ENCODE measurements at regions not wholly inside any gene's neighbourhood (a gene's known extent, or its start where the extent isn't known, plus 50 kb on each side); places are given as distances from the start of the nearest gene placed in this dataset.

DNA sequence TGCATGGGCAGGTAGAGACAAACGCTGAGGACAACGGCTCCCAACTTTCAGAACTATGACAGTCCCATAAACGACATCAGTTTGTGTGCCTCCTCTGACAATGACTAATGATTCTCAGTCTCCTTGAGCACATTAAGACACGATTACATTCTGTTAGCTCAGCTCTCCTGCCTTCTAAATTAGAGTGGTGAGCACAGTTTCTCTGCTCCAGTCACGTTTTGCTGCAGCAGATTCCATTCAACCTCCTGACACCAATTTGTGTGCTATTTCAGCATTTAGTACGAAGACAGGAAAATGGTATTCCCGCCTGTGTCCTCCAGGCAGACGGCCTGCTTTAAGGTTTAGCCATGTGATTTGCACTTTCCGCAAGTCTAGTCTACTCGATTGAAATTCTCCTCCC lies 458.4 kb upstream of the CFAP20DC start:
- Histone ChIP-seq H3K9me3 (ENCODE audit: control insufficient read depth, low read length) (no peaks in the 10 kb centered on the region), H3K27me3 (ENCODE audit: control insufficient read depth, insufficient read depth, low read length, poor library complexity, severe bottlenecking) (no peaks in the 10 kb centered on the region), H3K36me3 (ENCODE audit: control insufficient read depth, insufficient read depth, low read length) (no peaks in the 10 kb centered on the region), H3K9ac (ENCODE audit: extremely low read depth, low read length, poor library complexity, severe bottlenecking) (no peak overlapping the region), H3K4me1 (ENCODE audit: control insufficient read depth, insufficient read depth, low read length) (peaks cover 5% of the 10 kb centered on the region), H3K27ac (ENCODE audit: low read depth, low read length) (no peak overlapping the region), H3K4me3 (ENCODE audit: low read length) (no peak overlapping the region)
- Mint-ChIP-seq H3K36me3 (ENCODE audit: low read depth) (no peaks in the 10 kb centered on the region), H3K27ac (no peak overlapping the region), H3K27me3 (ENCODE audit: insufficient read depth) (no peaks in the 10 kb centered on the region), H3K4me3 (no peak overlapping the region), H3K9me3 (peaks cover 6% of the 10 kb centered on the region), H3K4me1 (peaks cover 24% of the 10 kb centered on the region)
- DNase-seq, result no peak
- TF ChIP-seq, protein P1, sequence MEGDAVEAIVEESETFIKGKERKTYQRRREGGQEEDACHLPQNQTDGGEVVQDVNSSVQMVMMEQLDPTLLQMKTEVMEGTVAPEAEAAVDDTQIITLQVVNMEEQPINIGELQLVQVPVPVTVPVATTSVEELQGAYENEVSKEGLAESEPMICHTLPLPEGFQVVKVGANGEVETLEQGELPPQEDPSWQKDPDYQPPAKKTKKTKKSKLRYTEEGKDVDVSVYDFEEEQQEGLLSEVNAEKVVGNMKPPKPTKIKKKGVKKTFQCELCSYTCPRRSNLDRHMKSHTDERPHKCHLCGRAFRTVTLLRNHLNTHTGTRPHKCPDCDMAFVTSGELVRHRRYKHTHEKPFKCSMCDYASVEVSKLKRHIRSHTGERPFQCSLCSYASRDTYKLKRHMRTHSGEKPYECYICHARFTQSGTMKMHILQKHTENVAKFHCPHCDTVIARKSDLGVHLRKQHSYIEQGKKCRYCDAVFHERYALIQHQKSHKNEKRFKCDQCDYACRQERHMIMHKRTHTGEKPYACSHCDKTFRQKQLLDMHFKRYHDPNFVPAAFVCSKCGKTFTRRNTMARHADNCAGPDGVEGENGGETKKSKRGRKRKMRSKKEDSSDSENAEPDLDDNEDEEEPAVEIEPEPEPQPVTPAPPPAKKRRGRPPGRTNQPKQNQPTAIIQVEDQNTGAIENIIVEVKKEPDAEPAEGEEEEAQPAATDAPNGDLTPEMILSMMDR (conservative IDR thresholded peaks at IDR 0.05), result no peak
- WGBS, 2 experiments (ENCODE audit: insufficient coverage in 1 of 2, insufficient read length in 1 of 2), result 91 to 96% methylated on average over 10 of the region's 10 CpGs

DNA sequence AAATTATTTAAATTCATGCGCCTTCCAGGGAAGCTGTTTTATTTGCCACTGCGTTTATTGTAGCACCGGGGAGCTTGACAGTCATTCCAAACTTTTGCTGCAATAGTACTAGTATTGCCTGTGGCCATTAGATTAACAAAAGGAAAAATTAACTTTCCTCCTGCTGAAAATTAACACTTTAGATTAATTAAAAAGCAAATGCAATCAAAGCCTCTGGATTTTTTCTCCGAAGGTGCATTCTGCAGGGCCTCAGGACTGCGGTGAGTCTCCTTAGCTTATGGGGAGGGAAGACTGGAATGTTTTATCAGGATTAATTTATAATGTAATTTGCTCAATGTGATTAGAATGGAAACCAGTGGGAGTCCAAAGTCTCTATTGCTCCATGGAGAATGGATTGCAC lies 456.4 kb upstream of the CFAP20DC start:
- 73 to 86% methylated on average over 3 to 5 of the region's 5 CpGs for WGBS, 2 experiments (ENCODE audit: insufficient coverage in 1 of 2, insufficient read length in 1 of 2)
- Histone ChIP-seq H3K27ac (ENCODE audit: low read depth, low read length) (no peak overlapping the region), H3K27me3 (ENCODE audit: control insufficient read depth, insufficient read depth, low read length, poor library complexity, severe bottlenecking) (no peaks in the 10 kb centered on the region), H3K36me3 (ENCODE audit: control insufficient read depth, insufficient read depth, low read length) (no peaks in the 10 kb centered on the region), H3K4me1 (ENCODE audit: control insufficient read depth, insufficient read depth, low read length) (peaks cover 5% of the 10 kb centered on the region), H3K9me3 (ENCODE audit: control insufficient read depth, low read length) (no peaks in the 10 kb centered on the region), H3K4me3 (ENCODE audit: low read length) (no peak overlapping the region), H3K9ac (ENCODE audit: extremely low read depth, low read length, poor library complexity, severe bottlenecking) (no peak overlapping the region)
- Mint-ChIP-seq H3K36me3 (ENCODE audit: low read depth) (no peaks in the 10 kb centered on the region), H3K27me3 (ENCODE audit: insufficient read depth) (no peaks in the 10 kb centered on the region), H3K9me3 (peaks cover 6% of the 10 kb centered on the region), H3K4me1 (peaks cover 24% of the 10 kb centered on the region), H3K4me3 (no peak overlapping the region), H3K27ac (no peak overlapping the region)
- DNase-seq, result no peak
- TF ChIP-seq, protein P1 (conservative IDR thresholded peaks at IDR 0.05), result no peak

DNA sequence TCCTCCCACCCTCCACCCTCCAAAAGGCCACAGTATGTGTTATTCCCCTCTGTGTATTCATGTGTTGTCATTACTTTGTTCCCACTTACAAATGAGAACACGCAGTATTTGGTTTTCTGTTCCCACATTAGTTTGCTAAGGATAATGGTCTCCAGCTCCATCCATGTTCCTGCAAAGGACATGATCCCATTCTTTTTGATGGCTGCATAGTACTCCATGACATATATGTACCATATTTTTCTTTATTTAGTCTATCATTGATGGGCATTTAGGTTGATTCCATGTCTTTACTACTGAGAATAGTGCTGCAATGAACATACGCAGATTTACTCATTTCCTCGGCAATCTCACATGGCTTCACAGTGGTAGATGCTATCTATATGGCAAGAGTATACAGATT lies 453.6 kb upstream of the CFAP20DC start:
- DNase-seq, result no peak
- Histone ChIP-seq H3K9me3 (ENCODE audit: control insufficient read depth, low read length) (no peaks in the 10 kb centered on the region), H3K9ac (ENCODE audit: extremely low read depth, low read length, poor library complexity, severe bottlenecking) (no peak overlapping the region), H3K27ac (ENCODE audit: low read depth, low read length) (no peak overlapping the region), H3K4me3 (ENCODE audit: low read length) (no peak overlapping the region), H3K36me3 (ENCODE audit: control insufficient read depth, insufficient read depth, low read length) (no peaks in the 10 kb centered on the region), H3K4me1 (ENCODE audit: control insufficient read depth, insufficient read depth, low read length) (no peaks in the 10 kb centered on the region), H3K27me3 (ENCODE audit: control insufficient read depth, insufficient read depth, low read length, poor library complexity, severe bottlenecking) (no peaks in the 10 kb centered on the region)
- no peak overlapping the region for H3K27ac Mint-ChIP-seq
- H3K36me3 Mint-ChIP-seq (ENCODE audit: low read depth), result no peaks in the 10 kb centered on the region
- peaks cover 6% of the 10 kb centered on the region for H3K9me3 Mint-ChIP-seq
- no peak overlapping the region for H3K4me3 Mint-ChIP-seq
- TF ChIP-seq, protein P1 (conservative IDR thresholded peaks at IDR 0.05), result no peak
- peaks cover 25% of the 10 kb centered on the region for H3K4me1 Mint-ChIP-seq
- no peaks in the 10 kb centered on the region for H3K27me3 Mint-ChIP-seq (ENCODE audit: insufficient read depth)
- 97 to 100% methylated on average over 1 to 3 of the region's 3 CpGs for WGBS, 2 experiments (ENCODE audit: insufficient coverage in 1 of 2, insufficient read length in 1 of 2)

Measured in endodermal cell (in vitro differentiated cells).